NB4 (cell line): ENCODE measurements at regions not wholly inside any gene's neighbourhood (a gene's known extent, or its start where the extent isn't known, plus 50 kb on each side); places are given as distances from the start of the nearest gene placed in this dataset.

Experiments used
- CTCF ChIP-seq: IDR thresholded peaks from one replicate; pipeline ENCODE4 v1.5.1; 2012; ENCODE audit warnings: low read depth, low read length
- MAX ChIP-seq: IDR thresholded peaks from 2 replicates; pipeline ENCODE4 v1.6.1; 2011; ENCODE audit warnings: low read depth, low read length
- MYC ChIP-seq: IDR thresholded peaks from 2 replicates; pipeline ENCODE4 v1.6.1; 2011; ENCODE audit warnings: low read depth, low read length
- POLR2A ChIP-seq: IDR thresholded peaks from 2 replicates; pipeline ENCODE4 v1.6.1; 2011; ENCODE audit warnings: mild to moderate bottlenecking; ENCODE audit not compliant: insufficient read length; ENCODE audit errors: extremely low read depth

GRCh38 chr10:108434559-108435252 lies 1270.2 kb upstream of the SORCS1 start:
- TF ChIP-seq MYC = no peak
- TF ChIP-seq POLR2A = no peak
- no peak for TF ChIP-seq CTCF
- TF ChIP-seq MAX = no peak
